Spleen (tissue), 7 donors: ENCODE measurements at regions not wholly inside any gene's neighbourhood (a gene's known extent, or its start where the extent isn't known, plus 50 kb on each side); places are given as distances from the start of the nearest gene placed in this dataset.

ENCODE experiments used
- POLR2AphosphoS5 ChIP-seq, 3 donors: sonication (generic); formaldehyde crosslinking; IDR thresholded peaks; one replicate each; pipeline ENCODE4 v1.5.1; 2017; ENCODE audit warnings: antibody characterized with exemption in 3 of 3
- TF ChIP-seq, protein P1 (sequence below), 11 experiments: fragments of 200-600 bp in 7 of 11; fragments of 450-650 bp in 4 of 11; sonication (generic) in 4 of 11; IDR thresholded peaks in 8 of 11; conservative IDR thresholded peaks in 3 of 11; 1 replicate in 7 of 11; 2 replicates in 4 of 11; pipeline versions ENCODE4 v1.4.0 to v1.8.0; 2016 to 2021; ENCODE audit warnings: antibody characterized with exemption in 11 of 11, inconsistent platforms in 4 of 11, mild to moderate bottlenecking in 1 of 11
- donor health status: DM: no; HTN: no; CAD: no; lungs with moderate emphysema.
- donor health status: DM: no; HTN: no; CAD: no.
- donor health status: DM: no; HTN: no; CAD: no.

DNA sequence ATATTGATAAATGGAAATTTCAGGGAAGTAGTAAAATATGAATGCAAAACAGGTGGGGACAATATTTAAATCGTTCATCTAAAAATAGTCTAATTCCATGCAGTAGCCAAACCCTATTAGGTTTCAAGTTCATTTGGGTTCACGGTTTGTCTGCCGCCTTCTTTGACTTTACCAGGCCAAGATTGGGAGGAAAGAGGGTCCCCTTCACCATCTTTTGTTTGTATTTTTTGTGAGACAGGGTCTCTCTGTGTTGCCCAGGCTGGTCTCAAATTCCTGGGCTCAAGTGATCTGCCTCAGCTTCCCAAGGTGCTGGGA lies 98.5 kb upstream of the ATL2 start:
- TF ChIP-seq, protein P1, sequence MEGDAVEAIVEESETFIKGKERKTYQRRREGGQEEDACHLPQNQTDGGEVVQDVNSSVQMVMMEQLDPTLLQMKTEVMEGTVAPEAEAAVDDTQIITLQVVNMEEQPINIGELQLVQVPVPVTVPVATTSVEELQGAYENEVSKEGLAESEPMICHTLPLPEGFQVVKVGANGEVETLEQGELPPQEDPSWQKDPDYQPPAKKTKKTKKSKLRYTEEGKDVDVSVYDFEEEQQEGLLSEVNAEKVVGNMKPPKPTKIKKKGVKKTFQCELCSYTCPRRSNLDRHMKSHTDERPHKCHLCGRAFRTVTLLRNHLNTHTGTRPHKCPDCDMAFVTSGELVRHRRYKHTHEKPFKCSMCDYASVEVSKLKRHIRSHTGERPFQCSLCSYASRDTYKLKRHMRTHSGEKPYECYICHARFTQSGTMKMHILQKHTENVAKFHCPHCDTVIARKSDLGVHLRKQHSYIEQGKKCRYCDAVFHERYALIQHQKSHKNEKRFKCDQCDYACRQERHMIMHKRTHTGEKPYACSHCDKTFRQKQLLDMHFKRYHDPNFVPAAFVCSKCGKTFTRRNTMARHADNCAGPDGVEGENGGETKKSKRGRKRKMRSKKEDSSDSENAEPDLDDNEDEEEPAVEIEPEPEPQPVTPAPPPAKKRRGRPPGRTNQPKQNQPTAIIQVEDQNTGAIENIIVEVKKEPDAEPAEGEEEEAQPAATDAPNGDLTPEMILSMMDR (IDR thresholded peaks at IDR 0.05 in 8 of 11, conservative IDR thresholded peaks at IDR 0.05 in 3 of 11): no peak
- no peak for TF ChIP-seq POLR2AphosphoS5 (IDR thresholded peaks at IDR 0.05)
